ENCODE measurements at regions not wholly inside any gene's neighbourhood (a gene's known extent, or its start where the extent isn't known, plus 50 kb on each side); places are given as distances from the start of the nearest gene placed in this dataset.
"Not testable (repeated sequence)": the region's sequence is repeated elsewhere in the genome, so short reads cannot be mapped to it uniquely, and the experiment has no call there.

DNA sequence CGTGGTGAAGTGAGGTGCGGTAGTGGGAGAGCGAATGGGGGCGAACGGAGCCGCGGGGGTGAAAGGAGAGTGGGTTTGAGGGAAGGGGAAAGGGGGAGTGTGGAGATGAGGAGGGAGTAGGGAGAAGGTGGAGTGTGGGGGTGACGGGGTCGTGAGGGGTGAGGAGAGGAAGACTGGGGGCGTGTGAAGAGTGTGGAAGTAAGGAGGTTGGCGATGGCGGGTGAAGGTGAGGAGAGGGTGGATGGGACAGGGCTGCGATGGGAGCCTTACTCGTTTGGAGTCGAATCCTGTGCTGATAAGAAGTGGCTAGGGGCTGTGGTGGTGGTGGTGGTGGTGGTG lies 93.2 kb upstream of the FAM153A start:
- H4K20me1 ChIP-seq (ENCODE audit: insufficient read depth, low read length); H3K79me2 ChIP-seq (ENCODE audit: insufficient read depth, low read length); H3K27ac ChIP-seq (ENCODE audit: low read depth, low read length); DNase-seq (ENCODE audit: insufficient read length, low spot score, missing footprints); H3K4me1 ChIP-seq (ENCODE audit: insufficient read depth, low read length); H3K9me3 ChIP-seq (ENCODE audit: low read depth, low read length); H2AFZ ChIP-seq (ENCODE audit: low read length); H3K27me3 ChIP-seq (ENCODE audit: insufficient read depth, low read length); H3K36me3 ChIP-seq (ENCODE audit: insufficient read depth, low read length): not testable (repeated sequence)
- Histone ChIP-seq H3K4me2 (ENCODE audit: insufficient read depth, low read length) (peak overlapping the region; percentile 55), H3K4me3 (ENCODE audit: insufficient read depth, low read length) (peak overlapping the region; percentile 59)

DNA sequence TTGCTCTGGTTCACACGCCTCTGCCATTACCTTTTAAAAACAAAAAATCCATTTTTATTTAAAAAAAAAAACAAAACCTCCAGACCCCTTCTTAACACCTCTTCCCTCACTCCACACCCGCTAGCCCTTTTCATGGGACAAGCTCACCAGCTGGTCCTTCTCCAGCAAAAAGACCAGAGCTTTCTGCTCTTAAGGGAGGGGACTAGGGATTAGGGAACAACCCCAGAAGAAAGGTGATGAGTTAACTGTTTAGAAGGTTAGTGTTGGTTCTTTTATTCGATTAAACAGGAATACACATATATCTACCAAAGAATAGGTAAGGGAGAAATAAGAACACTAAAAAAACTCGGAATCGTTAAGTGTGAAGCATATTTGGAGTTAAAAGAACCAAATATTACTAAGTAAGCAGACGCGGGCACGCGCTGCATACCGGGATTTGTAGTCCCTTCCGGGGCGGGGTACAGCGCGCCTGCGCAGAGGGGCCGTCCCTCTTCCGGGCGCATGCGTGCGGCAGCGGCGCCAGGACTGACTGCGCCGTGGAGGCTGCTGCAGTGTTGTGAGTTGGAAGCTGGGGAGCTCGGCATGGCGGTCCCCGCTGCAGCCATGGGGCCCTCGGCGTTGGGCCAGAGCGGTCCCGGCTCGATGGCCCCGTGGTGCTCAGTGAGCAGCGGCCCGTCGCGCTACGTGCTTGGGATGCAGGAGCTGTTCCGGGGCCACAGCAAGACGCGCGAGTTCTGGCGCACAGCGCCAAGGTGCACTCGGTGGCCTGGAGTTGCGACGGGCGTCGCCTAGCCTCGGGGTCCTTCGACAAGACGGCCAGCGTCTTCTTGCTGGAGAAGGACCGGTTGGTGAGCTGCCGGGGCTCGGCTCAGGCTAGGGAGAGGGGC lies 92.6 kb upstream of the FAM153A start:
- Histone ChIP-seq H3K4me3 (ENCODE audit: insufficient read depth, low read length) (peak overlapping the region; percentile 59), H3K4me2 (ENCODE audit: insufficient read depth, low read length) (peak overlapping the region; percentile 51)
- H3K36me3 ChIP-seq (ENCODE audit: insufficient read depth, low read length); H3K4me1 ChIP-seq (ENCODE audit: insufficient read depth, low read length); H3K9me3 ChIP-seq (ENCODE audit: low read depth, low read length); H2AFZ ChIP-seq (ENCODE audit: low read length); H4K20me1 ChIP-seq (ENCODE audit: insufficient read depth, low read length); H3K27me3 ChIP-seq (ENCODE audit: insufficient read depth, low read length); DNase-seq (ENCODE audit: insufficient read length, low spot score, missing footprints); H3K27ac ChIP-seq (ENCODE audit: low read depth, low read length); H3K79me2 ChIP-seq (ENCODE audit: insufficient read depth, low read length): not testable (repeated sequence)

DNA sequence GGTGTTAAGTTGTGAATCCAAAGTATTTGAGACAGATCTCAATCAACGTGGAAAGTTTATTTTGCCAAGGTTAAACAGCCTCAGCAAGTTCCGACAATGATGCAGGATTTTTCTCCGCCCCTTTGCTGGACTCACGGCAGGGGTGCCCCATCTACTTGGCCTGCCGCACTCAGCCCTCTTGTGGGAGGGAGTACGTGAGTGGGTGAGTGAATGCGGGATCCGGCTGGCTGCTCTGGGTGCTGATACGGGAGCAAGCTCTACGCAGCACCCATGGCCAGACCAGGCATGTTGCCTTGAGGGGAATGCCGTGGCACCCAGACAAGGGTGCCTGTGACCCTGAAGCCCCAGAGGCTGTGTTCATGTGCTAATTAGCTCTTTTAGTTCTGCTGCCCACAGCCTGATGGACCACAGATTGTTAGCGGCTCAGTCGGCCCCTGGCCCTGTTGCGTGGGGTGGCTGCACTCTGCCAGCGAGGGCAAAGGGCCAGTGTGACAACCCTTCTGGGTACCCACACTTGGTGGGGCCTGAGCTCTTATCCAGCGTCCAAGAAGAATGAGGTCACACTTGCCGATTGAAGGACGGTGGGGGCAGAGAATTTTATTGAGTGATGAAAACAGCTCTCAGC lies 81.2 kb upstream of the FAM153A start:
- H3K79me2 ChIP-seq (ENCODE audit: insufficient read depth, low read length); H3K36me3 ChIP-seq (ENCODE audit: insufficient read depth, low read length); DNase-seq (ENCODE audit: insufficient read length, low spot score, missing footprints); H3K4me3 ChIP-seq (ENCODE audit: insufficient read depth, low read length); H3K27me3 ChIP-seq (ENCODE audit: insufficient read depth, low read length); H3K4me2 ChIP-seq (ENCODE audit: insufficient read depth, low read length); H3K27ac ChIP-seq (ENCODE audit: low read depth, low read length); H2AFZ ChIP-seq (ENCODE audit: low read length); H4K20me1 ChIP-seq (ENCODE audit: insufficient read depth, low read length); H3K9me3 ChIP-seq (ENCODE audit: low read depth, low read length); H3K4me1 ChIP-seq (ENCODE audit: insufficient read depth, low read length): not testable (repeated sequence)

DNA sequence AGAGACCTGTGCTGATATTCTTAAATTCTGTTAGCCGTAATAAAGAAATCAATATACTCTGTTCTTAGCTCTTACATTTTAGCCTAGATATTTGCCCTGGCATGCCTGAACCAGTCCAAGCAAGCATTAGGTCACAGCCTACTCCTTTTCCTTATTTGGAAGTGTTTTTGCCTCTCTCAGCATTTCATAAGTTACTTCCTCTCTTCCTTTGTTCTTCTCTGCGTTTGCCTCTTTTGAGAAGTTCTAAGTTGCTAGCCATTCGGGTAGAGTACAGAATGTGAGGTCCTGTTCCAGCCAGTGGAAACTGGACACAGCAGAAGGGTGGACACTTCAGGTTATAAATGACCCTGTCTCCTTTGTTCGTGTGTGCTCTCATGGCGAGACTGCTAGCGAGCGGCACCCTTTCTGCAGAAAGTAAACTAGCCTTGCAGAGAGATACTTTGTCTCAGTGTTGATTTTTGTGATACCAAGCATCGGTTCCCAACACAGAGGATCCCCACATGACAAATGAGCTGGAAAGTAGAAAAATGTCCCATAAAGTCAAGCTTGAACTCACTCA lies 75.0 kb upstream of the FAM153A start:
- H4K20me1 ChIP-seq (ENCODE audit: insufficient read depth, low read length); H3K4me3 ChIP-seq (ENCODE audit: insufficient read depth, low read length); H3K4me2 ChIP-seq (ENCODE audit: insufficient read depth, low read length); H3K4me1 ChIP-seq (ENCODE audit: insufficient read depth, low read length); H3K9me3 ChIP-seq (ENCODE audit: low read depth, low read length); H3K36me3 ChIP-seq (ENCODE audit: insufficient read depth, low read length); DNase-seq (ENCODE audit: insufficient read length, low spot score, missing footprints); H3K27ac ChIP-seq (ENCODE audit: low read depth, low read length); H2AFZ ChIP-seq (ENCODE audit: low read length); H3K79me2 ChIP-seq (ENCODE audit: insufficient read depth, low read length); H3K27me3 ChIP-seq (ENCODE audit: insufficient read depth, low read length): not testable (repeated sequence)

DNA sequence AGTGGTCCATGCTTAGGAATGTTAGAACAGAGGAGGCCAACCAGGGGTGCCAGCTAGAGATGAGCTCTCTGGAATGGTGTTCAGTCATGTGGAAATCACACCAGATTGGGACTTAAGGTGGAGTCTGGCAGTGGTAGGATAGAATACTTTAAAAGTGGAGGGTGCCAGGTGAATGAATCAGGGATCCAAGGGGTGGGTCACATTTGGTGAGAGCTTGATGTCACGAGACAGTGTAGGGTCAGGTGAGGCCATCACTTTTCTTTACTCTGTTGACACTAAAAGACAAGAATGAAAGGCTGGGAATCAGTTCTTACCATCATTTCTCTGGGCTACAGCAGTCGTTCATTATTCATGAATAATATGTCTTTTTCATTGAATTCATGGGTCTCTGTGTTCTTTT lies 73.8 kb upstream of the FAM153A start:
- H4K20me1 ChIP-seq (ENCODE audit: insufficient read depth, low read length); H3K36me3 ChIP-seq (ENCODE audit: insufficient read depth, low read length); H3K4me2 ChIP-seq (ENCODE audit: insufficient read depth, low read length); DNase-seq (ENCODE audit: insufficient read length, low spot score, missing footprints); H3K4me1 ChIP-seq (ENCODE audit: insufficient read depth, low read length); H2AFZ ChIP-seq (ENCODE audit: low read length); H3K79me2 ChIP-seq (ENCODE audit: insufficient read depth, low read length); H3K27me3 ChIP-seq (ENCODE audit: insufficient read depth, low read length); H3K9me3 ChIP-seq (ENCODE audit: low read depth, low read length); H3K4me3 ChIP-seq (ENCODE audit: insufficient read depth, low read length); H3K27ac ChIP-seq (ENCODE audit: low read depth, low read length): not testable (repeated sequence)

DNA sequence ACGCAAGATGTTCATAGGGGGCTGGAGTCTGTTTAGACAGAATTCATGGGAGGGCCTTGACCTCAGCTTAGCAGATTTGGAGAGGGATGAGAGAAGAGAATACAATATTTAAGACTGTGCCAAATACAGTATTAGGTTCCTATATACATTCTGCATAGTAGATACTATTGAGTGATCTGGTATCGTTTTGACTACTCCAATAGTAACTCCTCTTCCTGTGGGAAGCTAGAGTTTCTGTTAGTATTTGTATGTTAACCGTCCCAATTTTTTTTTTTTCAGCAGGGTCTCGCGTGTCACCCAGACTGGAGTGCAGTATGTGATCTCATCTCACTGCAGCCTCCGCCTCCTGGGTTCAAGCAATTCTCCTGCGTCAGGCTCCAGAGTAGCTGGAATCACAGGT lies 65.2 kb upstream of the FAM153A start:
- not testable (repeated sequence) for H2AFZ ChIP-seq (ENCODE audit: low read length); H3K4me3 ChIP-seq (ENCODE audit: insufficient read depth, low read length); DNase-seq (ENCODE audit: insufficient read length, low spot score, missing footprints); H3K27me3 ChIP-seq (ENCODE audit: insufficient read depth, low read length); H3K9me3 ChIP-seq (ENCODE audit: low read depth, low read length); H3K4me1 ChIP-seq (ENCODE audit: insufficient read depth, low read length); H3K79me2 ChIP-seq (ENCODE audit: insufficient read depth, low read length); H3K27ac ChIP-seq (ENCODE audit: low read depth, low read length); H4K20me1 ChIP-seq (ENCODE audit: insufficient read depth, low read length); H3K36me3 ChIP-seq (ENCODE audit: insufficient read depth, low read length); H3K4me2 ChIP-seq (ENCODE audit: insufficient read depth, low read length)

DNA sequence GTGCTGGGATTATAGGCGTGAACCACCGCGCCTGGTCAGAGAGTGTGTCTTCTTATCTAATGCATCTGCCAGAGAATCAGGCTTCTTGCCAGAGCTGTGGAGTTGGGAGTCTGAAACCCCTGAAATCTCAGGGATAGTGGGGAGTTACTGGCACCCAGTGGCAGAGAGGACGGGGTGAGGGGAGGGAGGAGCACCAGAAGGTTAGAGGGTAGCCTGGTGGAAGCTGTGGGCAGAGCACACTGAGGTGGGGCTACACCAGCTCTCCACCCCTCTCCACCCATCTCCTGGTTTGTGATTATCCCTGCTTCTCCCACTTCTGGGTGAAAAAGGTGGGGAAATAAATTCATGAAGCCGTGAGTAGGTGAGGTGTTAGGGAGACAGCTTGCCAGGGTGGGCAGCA lies 63.9 kb upstream of the FAM153A start:
- H4K20me1 ChIP-seq (ENCODE audit: insufficient read depth, low read length); H3K27ac ChIP-seq (ENCODE audit: low read depth, low read length); H3K4me1 ChIP-seq (ENCODE audit: insufficient read depth, low read length); H2AFZ ChIP-seq (ENCODE audit: low read length); DNase-seq (ENCODE audit: insufficient read length, low spot score, missing footprints); H3K4me3 ChIP-seq (ENCODE audit: insufficient read depth, low read length); H3K9me3 ChIP-seq (ENCODE audit: low read depth, low read length); H3K36me3 ChIP-seq (ENCODE audit: insufficient read depth, low read length); H3K79me2 ChIP-seq (ENCODE audit: insufficient read depth, low read length); H3K4me2 ChIP-seq (ENCODE audit: insufficient read depth, low read length); H3K27me3 ChIP-seq (ENCODE audit: insufficient read depth, low read length): not testable (repeated sequence)

DNA sequence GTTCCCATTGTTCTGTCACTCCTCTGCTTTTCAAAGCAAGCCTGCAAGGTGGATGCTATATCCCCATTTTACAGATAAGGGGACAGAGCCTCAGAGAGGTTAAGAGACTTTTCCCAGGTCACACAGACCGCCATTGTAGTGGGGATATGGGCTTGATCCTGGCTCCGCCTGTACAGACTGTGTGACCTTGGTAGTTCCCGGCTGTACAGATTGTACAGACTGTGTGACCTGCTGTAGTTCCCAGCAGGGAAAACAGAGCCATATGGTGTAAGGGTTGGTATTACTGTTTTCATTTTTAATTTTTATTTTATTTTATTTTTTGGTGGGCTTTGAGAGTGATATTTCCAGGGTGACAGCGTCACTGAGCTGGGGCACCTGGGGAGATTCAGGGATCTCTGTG lies 63.2 kb upstream of the FAM153A start:
- DNase-seq (ENCODE audit: insufficient read length, low spot score, missing footprints); H3K4me2 ChIP-seq (ENCODE audit: insufficient read depth, low read length); H2AFZ ChIP-seq (ENCODE audit: low read length); H3K36me3 ChIP-seq (ENCODE audit: insufficient read depth, low read length); H3K4me3 ChIP-seq (ENCODE audit: insufficient read depth, low read length); H3K9me3 ChIP-seq (ENCODE audit: low read depth, low read length); H3K27ac ChIP-seq (ENCODE audit: low read depth, low read length); H4K20me1 ChIP-seq (ENCODE audit: insufficient read depth, low read length); H3K27me3 ChIP-seq (ENCODE audit: insufficient read depth, low read length); H3K79me2 ChIP-seq (ENCODE audit: insufficient read depth, low read length); H3K4me1 ChIP-seq (ENCODE audit: insufficient read depth, low read length): not testable (repeated sequence)

DNA sequence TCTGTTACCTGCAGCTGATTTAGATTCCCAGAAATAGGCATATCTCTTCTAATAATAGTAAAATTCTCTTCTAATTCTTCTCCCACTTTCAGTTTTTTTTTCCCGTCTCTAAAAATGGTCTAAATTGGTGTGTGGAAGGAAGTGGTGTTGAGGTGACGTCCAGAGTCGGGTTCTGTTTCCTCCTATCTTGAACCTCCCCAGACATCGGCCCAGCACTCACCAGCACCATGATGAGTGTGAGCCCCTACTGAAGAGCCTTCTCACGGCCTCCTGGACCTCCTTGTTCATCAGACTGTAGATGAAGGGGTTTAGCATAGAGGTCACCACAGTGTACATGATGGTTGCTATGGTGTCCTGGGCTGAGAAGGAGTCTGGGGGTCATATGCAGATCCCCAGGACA lies 53.5 kb upstream of the FAM153A start:
- H3K36me3 ChIP-seq (ENCODE audit: insufficient read depth, low read length); H3K79me2 ChIP-seq (ENCODE audit: insufficient read depth, low read length); DNase-seq (ENCODE audit: insufficient read length, low spot score, missing footprints); H3K4me1 ChIP-seq (ENCODE audit: insufficient read depth, low read length); H3K9me3 ChIP-seq (ENCODE audit: low read depth, low read length); H3K27me3 ChIP-seq (ENCODE audit: insufficient read depth, low read length); H3K4me3 ChIP-seq (ENCODE audit: insufficient read depth, low read length); H4K20me1 ChIP-seq (ENCODE audit: insufficient read depth, low read length); H3K4me2 ChIP-seq (ENCODE audit: insufficient read depth, low read length); H2AFZ ChIP-seq (ENCODE audit: low read length); H3K27ac ChIP-seq (ENCODE audit: low read depth, low read length): not testable (repeated sequence)

Measured in osteoblast (primary cell).